Right lobe of liver (tissue), 4 donors: ENCODE measurements at regions not wholly inside any gene's neighbourhood (a gene's known extent, or its start where the extent isn't known, plus 50 kb on each side); places are given as distances from the start of the nearest gene placed in this dataset.

Experiments used
- CTCF ChIP-seq, 4 donors: fragments of 200-600 bp in 3 of 4; fragments of 450-650 bp in 1 of 4; IDR thresholded peaks; one replicate each; pipeline versions ENCODE4 v1.5.1 to v1.8.0; 2016 to 2022; ENCODE audit warnings: antibody characterized with exemption in 4 of 4, mild to moderate bottlenecking in 2 of 4
- POLR2A ChIP-seq: fragments of 450-650 bp; IDR thresholded peaks from one replicate; pipeline ENCODE4 v1.6.1; 2017; ENCODE audit warnings: antibody characterized with exemption, mild to moderate bottlenecking
- donor health status: DM: no; HTN: no; CAD: no.
- donor health status: DM: no; HTN: no; CAD: no.
- donor health status: DM: no; HTN: yes; CAD: no.

GRCh38 chr6:18654821-18655220 lies 267.7 kb downstream of the RNF144B start:
- TF ChIP-seq POLR2A: no peak
- TF ChIP-seq CTCF (IDR thresholded peaks at IDR 0.05): no peak
